ENCODE measurements at regions not wholly inside any gene's neighbourhood (a gene's known extent, or its start where the extent isn't known, plus 50 kb on each side); places are given as distances from the start of the nearest gene placed in this dataset.

DNA sequence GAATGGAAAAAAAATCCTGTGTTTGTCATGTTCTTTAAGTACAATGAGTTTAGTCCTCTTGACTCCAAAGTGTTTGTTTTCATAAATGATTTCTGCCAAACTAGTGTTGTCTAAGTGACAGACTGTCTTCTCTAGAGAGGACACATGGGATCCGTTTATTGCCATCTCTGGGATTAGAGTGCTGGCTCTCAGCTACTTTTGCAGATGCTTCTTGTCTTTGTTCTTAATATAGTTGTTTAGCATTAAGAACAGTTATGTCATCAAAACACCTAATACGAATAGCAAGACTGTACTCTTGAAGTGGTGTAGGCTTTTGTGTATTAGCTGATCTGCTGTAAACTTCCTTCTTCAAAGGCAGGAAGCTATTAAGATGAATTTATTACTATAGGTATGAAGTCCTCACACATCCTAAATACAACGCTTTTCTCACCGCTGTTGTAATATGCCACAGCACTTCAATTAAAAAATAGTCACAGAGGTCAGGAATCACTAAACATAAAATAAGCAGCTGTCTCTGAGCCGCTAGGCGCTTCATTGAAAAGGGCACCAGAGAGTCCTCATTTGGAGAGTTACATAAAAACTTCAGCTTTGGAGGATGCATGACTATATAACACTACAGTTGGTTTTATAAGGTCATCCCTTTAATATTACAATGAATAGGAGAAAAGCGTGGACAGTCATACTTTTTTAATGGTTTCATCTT lies 128.3 kb upstream of the ZNF385D start:
- TF ChIP-seq, protein P1, sequence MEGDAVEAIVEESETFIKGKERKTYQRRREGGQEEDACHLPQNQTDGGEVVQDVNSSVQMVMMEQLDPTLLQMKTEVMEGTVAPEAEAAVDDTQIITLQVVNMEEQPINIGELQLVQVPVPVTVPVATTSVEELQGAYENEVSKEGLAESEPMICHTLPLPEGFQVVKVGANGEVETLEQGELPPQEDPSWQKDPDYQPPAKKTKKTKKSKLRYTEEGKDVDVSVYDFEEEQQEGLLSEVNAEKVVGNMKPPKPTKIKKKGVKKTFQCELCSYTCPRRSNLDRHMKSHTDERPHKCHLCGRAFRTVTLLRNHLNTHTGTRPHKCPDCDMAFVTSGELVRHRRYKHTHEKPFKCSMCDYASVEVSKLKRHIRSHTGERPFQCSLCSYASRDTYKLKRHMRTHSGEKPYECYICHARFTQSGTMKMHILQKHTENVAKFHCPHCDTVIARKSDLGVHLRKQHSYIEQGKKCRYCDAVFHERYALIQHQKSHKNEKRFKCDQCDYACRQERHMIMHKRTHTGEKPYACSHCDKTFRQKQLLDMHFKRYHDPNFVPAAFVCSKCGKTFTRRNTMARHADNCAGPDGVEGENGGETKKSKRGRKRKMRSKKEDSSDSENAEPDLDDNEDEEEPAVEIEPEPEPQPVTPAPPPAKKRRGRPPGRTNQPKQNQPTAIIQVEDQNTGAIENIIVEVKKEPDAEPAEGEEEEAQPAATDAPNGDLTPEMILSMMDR (IDR thresholded peaks at IDR 0.05): no peak
- no peak for TF ChIP-seq ZFX (IDR thresholded peaks at IDR 0.05; ENCODE audit: borderline replicate concordance)

All from 22Rv1 (cell line).